IPS-18a (cell line): ENCODE measurements at regions not wholly inside any gene's neighbourhood (a gene's known extent, or its start where the extent isn't known, plus 50 kb on each side); places are given as distances from the start of the nearest gene placed in this dataset.

Experiments used
- H3K27ac ChIP-seq: one replicate; pipeline ENCODE4 v1.5.1; 2013; ENCODE audit warnings: low read length
- H3K27me3 ChIP-seq: one replicate; pipeline ENCODE4 v1.6.1; 2013; ENCODE audit warnings: mild to moderate bottlenecking, low read length; ENCODE audit not compliant: control insufficient read depth, insufficient read depth
- H3K36me3 ChIP-seq: one replicate; pipeline ENCODE4 v1.6.1; 2013; ENCODE audit warnings: low read depth, low read length; ENCODE audit not compliant: control insufficient read depth
- H3K4me1 ChIP-seq: one replicate; pipeline ENCODE4 v1.6.1; 2013; ENCODE audit warnings: low read depth, low read length; ENCODE audit not compliant: control insufficient read depth
- H3K4me3 ChIP-seq: one replicate; pipeline ENCODE4 v1.5.1; 2013; ENCODE audit warnings: low read length
- H3K9ac ChIP-seq: one replicate; pipeline ENCODE4 v1.6.1; 2013; ENCODE audit warnings: mild to moderate bottlenecking, low read length, moderate library complexity
- H3K9me3 ChIP-seq: one replicate; pipeline ENCODE4 v1.6.1; 2013; ENCODE audit warnings: low read depth, low read length; ENCODE audit not compliant: control insufficient read depth

- H3K9ac ChIP-seq, result no peak overlapping the region
- H3K36me3 ChIP-seq, result no peaks in the 10 kb centered on the region
- no peak overlapping the region for H3K27ac ChIP-seq
- H3K4me3 ChIP-seq, result no peak overlapping the region
- H3K9me3 ChIP-seq, result no peaks in the 10 kb centered on the region
- no peaks in the 10 kb centered on the region for H3K27me3 ChIP-seq
- no peaks in the 10 kb centered on the region for H3K4me1 ChIP-seq
These were observed 562.0 kb downstream of the MN1 start for GRCh38 chr22:27239520-27239919.

GRCh38 chr22:27240298-27241075 is 561.1 kb downstream of the MN1 start:
- Histone ChIP-seq H3K4me1 (no peaks in the 10 kb centered on the region), H3K27me3 (no peaks in the 10 kb centered on the region), H3K9me3 (no peaks in the 10 kb centered on the region), H3K4me3 (no peak overlapping the region), H3K27ac (no peak overlapping the region), H3K9ac (no peak overlapping the region), H3K36me3 (no peaks in the 10 kb centered on the region)

- Histone ChIP-seq H3K27me3 (no peaks in the 10 kb centered on the region), H3K9ac (no peak overlapping the region), H3K36me3 (no peaks in the 10 kb centered on the region), H3K4me3 (no peak overlapping the region), H3K9me3 (no peaks in the 10 kb centered on the region), H3K27ac (no peak overlapping the region), H3K4me1 (no peaks in the 10 kb centered on the region)
These were observed 559.9 kb downstream of the MN1 start for GRCh38 chr22:27241430-27242321.

- Histone ChIP-seq H3K4me3 (no peak overlapping the region), H3K27ac (no peak overlapping the region), H3K9me3 (no peaks in the 10 kb centered on the region), H3K36me3 (no peaks in the 10 kb centered on the region), H3K27me3 (no peaks in the 10 kb centered on the region), H3K9ac (no peak overlapping the region), H3K4me1 (peaks cover 2% of the 10 kb centered on the region)
These were observed 559.1 kb downstream of the MN1 start for GRCh38 chr22:27242474-27242873.

GRCh38 chr22:27242917-27243589 is 558.5 kb downstream of the MN1 start:
- no peaks in the 10 kb centered on the region for H3K27me3 ChIP-seq
- H3K27ac ChIP-seq, result no peak overlapping the region
- H3K36me3 ChIP-seq, result no peaks in the 10 kb centered on the region
- H3K9ac ChIP-seq, result no peak overlapping the region
- H3K4me1 ChIP-seq, result peaks cover 8% of the 10 kb centered on the region
- H3K4me3 ChIP-seq, result no peak overlapping the region
- no peaks in the 10 kb centered on the region for H3K9me3 ChIP-seq

GRCh38 chr22:27244328-27244727 is 557.2 kb downstream of the MN1 start:
- Histone ChIP-seq H3K9ac (no peak overlapping the region), H3K4me1 (peaks cover 9% of the 10 kb centered on the region), H3K4me3 (no peak overlapping the region), H3K9me3 (no peaks in the 10 kb centered on the region), H3K27me3 (no peaks in the 10 kb centered on the region), H3K36me3 (no peaks in the 10 kb centered on the region), H3K27ac (no peak overlapping the region)

GRCh38 chr22:27245056-27245455 is 556.5 kb downstream of the MN1 start:
- Histone ChIP-seq H3K36me3 (no peaks in the 10 kb centered on the region), H3K4me1 (peaks cover 9% of the 10 kb centered on the region)

GRCh38 chr22:27246558-27246957 is 555.0 kb downstream of the MN1 start:
- no peaks in the 10 kb centered on the region for H3K27me3 ChIP-seq
- H3K9me3 ChIP-seq, result no peaks in the 10 kb centered on the region
- no peaks in the 10 kb centered on the region for H3K36me3 ChIP-seq
- H3K4me1 ChIP-seq, result peaks cover 9% of the 10 kb centered on the region
- no peak overlapping the region for H3K4me3 ChIP-seq
- H3K27ac ChIP-seq, result no peak overlapping the region
- no peak overlapping the region for H3K9ac ChIP-seq

More at GRCh38 chr22:27245056-27245455, 556.5 kb downstream of the MN1 start:
- H3K27me3 ChIP-seq, result no peaks in the 10 kb centered on the region
- H3K9ac ChIP-seq, result no peak overlapping the region
- H3K4me3 ChIP-seq, result no peak overlapping the region
- H3K27ac ChIP-seq, result no peak overlapping the region
- no peaks in the 10 kb centered on the region for H3K9me3 ChIP-seq

- H3K4me1 ChIP-seq, result peaks cover 9% of the 10 kb centered on the region
- H3K27me3 ChIP-seq, result no peaks in the 10 kb centered on the region
- H3K9me3 ChIP-seq, result no peaks in the 10 kb centered on the region
- no peak overlapping the region for H3K9ac ChIP-seq
- H3K27ac ChIP-seq, result no peak overlapping the region
- H3K36me3 ChIP-seq, result no peaks in the 10 kb centered on the region
- no peak overlapping the region for H3K4me3 ChIP-seq
These were observed 553.7 kb downstream of the MN1 start for GRCh38 chr22:27247701-27248434.

GRCh38 chr22:27250418-27250817 is 551.1 kb downstream of the MN1 start:
- no peak overlapping the region for H3K27ac ChIP-seq
- peaks cover 9% of the 10 kb centered on the region for H3K4me1 ChIP-seq
- no peak overlapping the region for H3K4me3 ChIP-seq
- no peaks in the 10 kb centered on the region for H3K9me3 ChIP-seq
- H3K27me3 ChIP-seq, result no peaks in the 10 kb centered on the region
- H3K9ac ChIP-seq, result no peak overlapping the region
- no peaks in the 10 kb centered on the region for H3K36me3 ChIP-seq

- H3K9me3 ChIP-seq, result no peaks in the 10 kb centered on the region
These were observed 550.7 kb downstream of the MN1 start for GRCh38 chr22:27250886-27251285.

More at GRCh38 chr22:27250886-27251285, 550.7 kb downstream of the MN1 start:
- Histone ChIP-seq H3K27me3 (no peaks in the 10 kb centered on the region), H3K4me1 (peaks cover 9% of the 10 kb centered on the region), H3K36me3 (no peaks in the 10 kb centered on the region), H3K9ac (no peak overlapping the region), H3K27ac (no peak overlapping the region), H3K4me3 (no peak overlapping the region)
